Breast epithelium (tissue), 3 donors: ENCODE measurements at regions not wholly inside any gene's neighbourhood (a gene's known extent, or its start where the extent isn't known, plus 50 kb on each side); places are given as distances from the start of the nearest gene placed in this dataset.
"Not testable (repeated sequence)": the region's sequence is repeated elsewhere in the genome, so short reads cannot be mapped to it uniquely, and the experiment has no call there.

ENCODE experiments used
- POLR2A ChIP-seq: fragments of 450-650 bp; IDR thresholded peaks from one replicate; pipeline ENCODE4 v1.6.1; 2016; ENCODE audit warnings: antibody characterized with exemption, mild to moderate bottlenecking, moderate library complexity
- TF ChIP-seq, protein P1 (sequence below), 3 donors: fragments of 450-650 bp; IDR thresholded peaks; one replicate each; pipeline ENCODE4 v1.5.1; 2016 to 2017; ENCODE audit warnings: antibody characterized with exemption in 3 of 3, mild to moderate bottlenecking in 3 of 3, moderate library complexity in 3 of 3

DNA sequence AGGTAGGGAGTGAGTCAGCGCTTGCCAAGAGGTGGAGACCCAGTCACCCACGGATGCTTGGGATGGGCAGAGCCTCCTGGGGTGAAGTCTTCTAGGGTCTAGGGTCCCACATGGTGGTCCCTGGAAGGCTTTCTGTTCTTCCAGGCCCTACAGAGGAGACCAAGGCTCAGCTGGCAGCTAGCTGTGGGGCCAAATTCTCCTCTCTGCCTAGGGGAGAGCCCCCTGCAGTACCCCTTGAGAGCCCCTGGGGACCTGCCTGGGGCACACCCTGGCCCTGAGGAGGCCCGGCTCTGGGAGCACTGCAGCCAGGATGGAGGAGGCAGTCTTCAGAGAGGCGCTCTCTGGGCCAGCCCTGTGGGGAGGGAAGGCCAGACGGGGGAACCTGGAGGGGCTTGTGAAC lies 128.6 kb upstream of the SMURF2 start:
- TF ChIP-seq, protein P1, sequence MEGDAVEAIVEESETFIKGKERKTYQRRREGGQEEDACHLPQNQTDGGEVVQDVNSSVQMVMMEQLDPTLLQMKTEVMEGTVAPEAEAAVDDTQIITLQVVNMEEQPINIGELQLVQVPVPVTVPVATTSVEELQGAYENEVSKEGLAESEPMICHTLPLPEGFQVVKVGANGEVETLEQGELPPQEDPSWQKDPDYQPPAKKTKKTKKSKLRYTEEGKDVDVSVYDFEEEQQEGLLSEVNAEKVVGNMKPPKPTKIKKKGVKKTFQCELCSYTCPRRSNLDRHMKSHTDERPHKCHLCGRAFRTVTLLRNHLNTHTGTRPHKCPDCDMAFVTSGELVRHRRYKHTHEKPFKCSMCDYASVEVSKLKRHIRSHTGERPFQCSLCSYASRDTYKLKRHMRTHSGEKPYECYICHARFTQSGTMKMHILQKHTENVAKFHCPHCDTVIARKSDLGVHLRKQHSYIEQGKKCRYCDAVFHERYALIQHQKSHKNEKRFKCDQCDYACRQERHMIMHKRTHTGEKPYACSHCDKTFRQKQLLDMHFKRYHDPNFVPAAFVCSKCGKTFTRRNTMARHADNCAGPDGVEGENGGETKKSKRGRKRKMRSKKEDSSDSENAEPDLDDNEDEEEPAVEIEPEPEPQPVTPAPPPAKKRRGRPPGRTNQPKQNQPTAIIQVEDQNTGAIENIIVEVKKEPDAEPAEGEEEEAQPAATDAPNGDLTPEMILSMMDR (IDR thresholded peaks at IDR 0.05) = not testable (repeated sequence)
- TF ChIP-seq POLR2A = not testable (repeated sequence)
